OCI-LY1 (cell line): ENCODE measurements at regions not wholly inside any gene's neighbourhood (a gene's known extent, or its start where the extent isn't known, plus 50 kb on each side); places are given as distances from the start of the nearest gene placed in this dataset.

ENCODE experiments used
- H2AFZ ChIP-seq: fragments of 200-600 bp; sonication (generic), shearing (Covaris generic); 2 replicates; pipeline ENCODE4 v1.6.0; 2014; ENCODE audit warnings: antibody characterized with exemption, mild to moderate bottlenecking, low read length
- H3F3A ChIP-seq: fragments of 200-600 bp; sonication (generic), shearing (Covaris generic); 2 replicates; pipeline ENCODE4 v1.6.0; 2014; ENCODE audit warnings: mild to moderate bottlenecking, antibody characterized with exemption, low read length, moderate library complexity; ENCODE audit not compliant: insufficient read depth
- H3K27ac ChIP-seq: fragments of 200-600 bp; sonication (generic); 2 replicates; pipeline ENCODE4 v1.5.1; 2014; ENCODE audit warnings: low read length, mixed run types, mild to moderate bottlenecking, low read depth; ENCODE audit not compliant: poor library complexity, severe bottlenecking
- H3K27me3 ChIP-seq: fragments of 200-600 bp; sonication (generic); 2 replicates; pipeline ENCODE4 v1.6.0; 2014; ENCODE audit warnings: antibody characterized with exemption, mild to moderate bottlenecking, low read length, moderate library complexity; ENCODE audit not compliant: insufficient read depth
- H3K36me3 ChIP-seq: fragments of 200-600 bp; sonication (generic); 2 replicates; pipeline ENCODE4 v1.6.1; 2014; ENCODE audit warnings: mild to moderate bottlenecking, antibody characterized with exemption, low read length, moderate library complexity, mixed read lengths; ENCODE audit not compliant: insufficient read depth
- H3K4me1 ChIP-seq: fragments of 200-600 bp; sonication (generic); 2 replicates; pipeline ENCODE4 v1.5.1; 2014; ENCODE audit warnings: mild to moderate bottlenecking, low read length, moderate library complexity; ENCODE audit not compliant: insufficient read depth, severe bottlenecking
- H3K4me2 ChIP-seq: fragments of 200-600 bp; sonication (generic), shearing (Covaris generic); 2 replicates; pipeline ENCODE4 v1.6.1; 2014; ENCODE audit warnings: low read length
- H3K4me3 ChIP-seq: fragments of 200-600 bp; sonication (generic); 2 replicates; pipeline ENCODE4 v1.5.1; 2014; ENCODE audit warnings: low read length, low read depth, mild to moderate bottlenecking, mixed read lengths; ENCODE audit not compliant: poor library complexity, severe bottlenecking
- H3K79me2 ChIP-seq: fragments of 200-600 bp; shearing (Covaris generic); 2 replicates; pipeline ENCODE4 v1.6.1; 2016; ENCODE audit warnings: mixed run types, low read length, mixed read lengths; ENCODE audit not compliant: insufficient read depth
- H3K9ac ChIP-seq: fragments of 200-600 bp; sonication (generic), shearing (Covaris generic); 2 replicates; pipeline ENCODE4 v1.6.1; 2014; ENCODE audit warnings: mild to moderate bottlenecking, low read length, mixed read lengths
- H3K9me2 ChIP-seq: fragments of 200-600 bp; sonication (generic), shearing (Covaris generic); 2 replicates; pipeline ENCODE4 v1.6.1; 2014; ENCODE audit warnings: low read depth, mild to moderate bottlenecking, low read length, mixed read lengths
- H3K9me3 ChIP-seq: fragments of 200-600 bp; shearing (Covaris generic); 2 replicates; pipeline ENCODE4 v1.6.1; 2014; ENCODE audit warnings: low read length, mixed read lengths
- H4K20me1 ChIP-seq: fragments of 200-600 bp; sonication (generic), shearing (Covaris generic); 2 replicates; pipeline ENCODE4 v1.6.0; 2016; ENCODE audit warnings: mild to moderate bottlenecking, low read length; ENCODE audit not compliant: insufficient read depth
- EZH2 ChIP-seq: fragments of 200-600 bp; sonication (generic), shearing (Covaris generic); IDR thresholded peaks from 2 replicates; pipeline ENCODE4 v1.8.0; 2017; ENCODE audit warnings: borderline replicate concordance, mixed run types, mild to moderate bottlenecking, antibody characterized with exemption, low read length, moderate library complexity, mixed read lengths
- TF ChIP-seq, protein P1 (sequence below): fragments of 200-600 bp; sonication (generic), shearing (Covaris generic); IDR thresholded peaks from 2 replicates; pipeline ENCODE4 v1.5.1; 2017; ENCODE audit warnings: mild to moderate bottlenecking, antibody characterized with exemption, low read length, moderate library complexity, mixed read lengths

DNA sequence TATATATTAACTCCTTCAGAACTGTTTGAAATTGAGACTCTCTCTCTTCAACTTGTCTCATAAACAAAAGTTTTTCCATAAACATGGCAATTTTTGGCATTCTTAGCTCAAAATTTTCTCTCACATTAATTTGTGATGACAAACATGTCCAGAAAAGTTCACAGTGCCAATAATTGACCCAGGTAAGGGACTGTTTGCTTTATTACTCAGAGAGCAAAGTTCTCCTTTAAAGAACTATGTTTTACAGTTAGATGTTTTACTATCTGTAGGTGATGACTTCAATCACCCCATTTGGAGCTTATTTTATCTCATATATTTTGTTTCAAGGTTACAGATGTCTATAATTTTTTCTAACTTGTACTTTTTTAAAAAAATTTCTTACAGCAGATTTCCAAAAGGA lies 855.6 kb downstream of the SLC16A7 start:
- no peak overlapping the region for H3K9ac ChIP-seq
- no peaks in the 10 kb centered on the region for H4K20me1 ChIP-seq
- no peaks in the 10 kb centered on the region for H3K9me2 ChIP-seq
- no peaks in the 10 kb centered on the region for H3K36me3 ChIP-seq
- H3K4me2 ChIP-seq = no peak overlapping the region
- no peaks in the 10 kb centered on the region for H3K79me2 ChIP-seq
- H3K9me3 ChIP-seq = no peaks in the 10 kb centered on the region
- no peak overlapping the region for H2AFZ ChIP-seq
- H3K4me1 ChIP-seq = no peaks in the 10 kb centered on the region
- TF ChIP-seq EZH2 = no peak
- TF ChIP-seq, protein P1, sequence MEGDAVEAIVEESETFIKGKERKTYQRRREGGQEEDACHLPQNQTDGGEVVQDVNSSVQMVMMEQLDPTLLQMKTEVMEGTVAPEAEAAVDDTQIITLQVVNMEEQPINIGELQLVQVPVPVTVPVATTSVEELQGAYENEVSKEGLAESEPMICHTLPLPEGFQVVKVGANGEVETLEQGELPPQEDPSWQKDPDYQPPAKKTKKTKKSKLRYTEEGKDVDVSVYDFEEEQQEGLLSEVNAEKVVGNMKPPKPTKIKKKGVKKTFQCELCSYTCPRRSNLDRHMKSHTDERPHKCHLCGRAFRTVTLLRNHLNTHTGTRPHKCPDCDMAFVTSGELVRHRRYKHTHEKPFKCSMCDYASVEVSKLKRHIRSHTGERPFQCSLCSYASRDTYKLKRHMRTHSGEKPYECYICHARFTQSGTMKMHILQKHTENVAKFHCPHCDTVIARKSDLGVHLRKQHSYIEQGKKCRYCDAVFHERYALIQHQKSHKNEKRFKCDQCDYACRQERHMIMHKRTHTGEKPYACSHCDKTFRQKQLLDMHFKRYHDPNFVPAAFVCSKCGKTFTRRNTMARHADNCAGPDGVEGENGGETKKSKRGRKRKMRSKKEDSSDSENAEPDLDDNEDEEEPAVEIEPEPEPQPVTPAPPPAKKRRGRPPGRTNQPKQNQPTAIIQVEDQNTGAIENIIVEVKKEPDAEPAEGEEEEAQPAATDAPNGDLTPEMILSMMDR = no peak
- no peak overlapping the region for H3K27ac ChIP-seq
- no peaks in the 10 kb centered on the region for H3F3A ChIP-seq
- no peak overlapping the region for H3K4me3 ChIP-seq
- no peaks in the 10 kb centered on the region for H3K27me3 ChIP-seq

DNA sequence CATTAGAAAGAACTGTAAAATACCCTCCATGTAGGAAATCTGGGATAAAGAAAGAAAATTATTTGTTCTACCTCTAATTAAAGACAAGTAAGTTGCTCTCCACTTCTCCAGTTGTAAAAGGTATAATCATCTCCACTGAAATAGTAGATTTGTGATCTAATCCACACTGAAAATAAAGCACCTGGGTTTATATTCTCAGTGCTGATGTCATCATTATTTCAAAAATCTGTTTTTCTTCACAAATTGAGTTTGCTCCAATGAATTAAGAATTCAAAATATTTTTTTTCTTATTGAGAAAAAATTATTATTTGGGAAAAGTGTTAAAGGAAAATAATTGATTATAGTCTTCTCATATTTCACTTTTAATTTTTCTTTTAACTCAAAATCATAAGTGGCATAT lies 869.2 kb downstream of the SLC16A7 start:
- TF ChIP-seq EZH2 = no peak
- TF ChIP-seq, protein P1 = no peak
- no peaks in the 10 kb centered on the region for H3F3A ChIP-seq
- no peaks in the 10 kb centered on the region for H4K20me1 ChIP-seq
- no peak overlapping the region for H3K27ac ChIP-seq
- H3K4me2 ChIP-seq = no peak overlapping the region
- H3K9me3 ChIP-seq = no peaks in the 10 kb centered on the region
- H3K36me3 ChIP-seq = no peaks in the 10 kb centered on the region
- H2AFZ ChIP-seq = no peak overlapping the region
- no peaks in the 10 kb centered on the region for H3K4me1 ChIP-seq
- no peaks in the 10 kb centered on the region for H3K79me2 ChIP-seq
- no peak overlapping the region for H3K4me3 ChIP-seq
- H3K27me3 ChIP-seq = no peaks in the 10 kb centered on the region
- H3K9me2 ChIP-seq = no peaks in the 10 kb centered on the region
- no peak overlapping the region for H3K9ac ChIP-seq

DNA sequence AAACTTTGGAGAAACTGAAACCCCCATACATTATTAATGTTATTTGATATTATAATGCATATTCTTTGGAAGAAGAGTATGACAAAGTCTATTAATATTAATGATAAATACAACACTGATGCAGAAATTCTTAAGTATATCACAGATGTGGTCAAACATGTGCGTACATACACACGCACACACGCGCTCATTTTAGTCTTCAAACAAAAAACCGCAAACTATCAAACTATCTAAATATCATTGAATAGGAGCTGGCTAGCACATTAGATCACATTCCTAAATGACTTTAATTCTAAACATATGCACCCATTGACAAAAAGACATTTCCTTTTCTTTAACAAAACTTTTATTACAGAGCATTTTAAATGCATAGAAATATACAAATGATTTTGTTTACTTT lies 872.7 kb downstream of the SLC16A7 start:
- Histone ChIP-seq H3K4me1 (no peaks in the 10 kb centered on the region), H3K9me3 (no peaks in the 10 kb centered on the region), H3F3A (no peaks in the 10 kb centered on the region), H3K36me3 (no peaks in the 10 kb centered on the region), H2AFZ (no peak overlapping the region), H3K27me3 (no peaks in the 10 kb centered on the region), H3K4me3 (no peak overlapping the region), H3K79me2 (no peaks in the 10 kb centered on the region), H3K9ac (no peak overlapping the region), H3K4me2 (no peak overlapping the region), H3K9me2 (no peaks in the 10 kb centered on the region), H3K27ac (no peak overlapping the region), H4K20me1 (no peaks in the 10 kb centered on the region)
- no peak for TF ChIP-seq EZH2
- TF ChIP-seq, protein P1 = no peak
